GM23338 (cell line): ENCODE measurements at regions not wholly inside any gene's neighbourhood (a gene's known extent, or its start where the extent isn't known, plus 50 kb on each side); places are given as distances from the start of the nearest gene placed in this dataset.

ENCODE experiments used
- ATAC-seq: fragments of 200-7000 bp; cut with Tn5 transposase; 3 replicates; pipeline ENCODE4 v1.9.1; 2020
- DNase-seq: peaks from one replicate; pipeline ENCODE4 v3.0.0-alpha.2; 2015; ENCODE audit warnings: low spot score
- H2AFZ ChIP-seq: fragments of 200-600 bp; sonication (generic); 2 replicates; pipeline ENCODE4 v1.8.0; 2016; ENCODE audit warnings: antibody characterized with exemption, mild to moderate bottlenecking, moderate library complexity
- H3F3A ChIP-seq: fragments of 200-600 bp; sonication (generic); replicated peaks from 2 replicates; pipeline ENCODE4 v1.8.0; 2017; ENCODE audit warnings: antibody characterized with exemption, mixed run types, low read depth
- H3K27ac ChIP-seq: fragments of 200-600 bp; sonication (generic); 2 replicates; pipeline ENCODE4 v1.6.1; 2016; ENCODE audit warnings: low read depth
- H3K27me3 ChIP-seq: fragments of 200-600 bp; sonication (generic); 2 replicates; pipeline ENCODE4 v1.8.0; 2016; ENCODE audit warnings: mild to moderate bottlenecking, mixed run types, moderate library complexity; ENCODE audit not compliant: insufficient read depth
- H3K36me3 ChIP-seq: fragments of 200-600 bp; sonication (generic); 2 replicates; pipeline ENCODE4 v1.8.0; 2016; ENCODE audit warnings: mild to moderate bottlenecking; ENCODE audit not compliant: insufficient read depth
- H3K4me1 ChIP-seq: fragments of 200-600 bp; sonication (generic); 2 replicates; pipeline ENCODE4 v1.8.0; 2016; ENCODE audit warnings: mild to moderate bottlenecking, moderate library complexity; ENCODE audit not compliant: insufficient read depth
- H3K4me2 ChIP-seq: fragments of 200-600 bp; sonication (generic); 2 replicates; pipeline ENCODE4 v1.7.1; 2017; ENCODE audit warnings: mixed run types
- H3K4me3 ChIP-seq: fragments of 200-600 bp; sonication (generic); 2 replicates; pipeline ENCODE4 v1.6.1; 2016; ENCODE audit warnings: mixed run types
- H3K79me2 ChIP-seq: fragments of 200-600 bp; sonication (generic); replicated peaks from 2 replicates; pipeline ENCODE4 v1.8.0; 2017; ENCODE audit warnings: mild to moderate bottlenecking; ENCODE audit not compliant: insufficient read depth
- H3K9me2 ChIP-seq: fragments of 200-600 bp; sonication (generic); 2 replicates; pipeline ENCODE4 v1.8.0; 2017; ENCODE audit not compliant: insufficient read depth
- H4K20me1 ChIP-seq: fragments of 200-600 bp; sonication (generic); replicated peaks from 2 replicates; pipeline ENCODE4 v1.8.0; 2017; ENCODE audit warnings: mild to moderate bottlenecking; ENCODE audit not compliant: insufficient read depth
- H3K27ac Mint-ChIP-seq: 2 replicates; pipeline ENCODE4 v1.8.0; 2020; ENCODE audit warnings: inconsistent platforms, mild to moderate bottlenecking, moderate library complexity, mixed read lengths
- H3K27me3 Mint-ChIP-seq: 3 replicates; pipeline ENCODE4 v1.8.0; 2022; ENCODE audit warnings: low read depth, mild to moderate bottlenecking, moderate library complexity, mixed read lengths, inconsistent platforms; ENCODE audit not compliant: insufficient read depth, poor library complexity
- H3K36me3 Mint-ChIP-seq: 3 replicates; pipeline ENCODE4 v1.8.0; 2021; ENCODE audit warnings: low read depth, mild to moderate bottlenecking, inconsistent platforms, moderate library complexity, mixed read lengths
- H3K4me1 Mint-ChIP-seq: 3 replicates; pipeline ENCODE4 v1.8.0; 2020; ENCODE audit warnings: mild to moderate bottlenecking, inconsistent platforms, mixed read lengths
- H3K4me3 Mint-ChIP-seq: 3 replicates; pipeline ENCODE4 v1.8.0; 2021; ENCODE audit warnings: moderate library complexity, mild to moderate bottlenecking, inconsistent platforms, mixed read lengths
- H3K9me3 Mint-ChIP-seq: 3 replicates; pipeline ENCODE4 v1.8.0; 2020; ENCODE audit warnings: moderate library complexity, mild to moderate bottlenecking, inconsistent platforms, mixed read lengths
- CREB1 ChIP-seq: fragments of 250-450 bp; sonication (Bioruptor Pico); IDR thresholded peaks from 2 replicates; pipeline ENCODE4 v1.5.0; 2020; ENCODE audit warnings: low read depth, mild to moderate bottlenecking, moderate library complexity
- EZH2 ChIP-seq: fragments of 200-600 bp; sonication (generic); IDR thresholded peaks from one replicate; pipeline ENCODE4 v1.8.0; 2017; ENCODE audit warnings: antibody characterized with exemption, mild to moderate bottlenecking, low read depth; ENCODE audit not compliant: unreplicated experiment
- EZH2phosphoT487 ChIP-seq: fragments of 200-600 bp; sonication (generic); IDR thresholded peaks from one replicate; pipeline ENCODE4 v1.8.1; 2018; ENCODE audit warnings: antibody characterized with exemption; ENCODE audit not compliant: unreplicated experiment
- JUNB ChIP-seq: IDR thresholded peaks from one replicate; pipeline ENCODE4 v1.6.1; 2016; ENCODE audit warnings: antibody characterized with exemption; ENCODE audit not compliant: unreplicated experiment
- NANOG ChIP-seq: IDR thresholded peaks from 2 replicates; pipeline ENCODE4 v1.6.1; 2016; ENCODE audit warnings: antibody characterized with exemption, borderline replicate concordance
- POLR2AphosphoS5 ChIP-seq: IDR thresholded peaks from 2 replicates; pipeline ENCODE4 v1.6.1; 2016; ENCODE audit warnings: antibody characterized with exemption, low read depth
- STAT1 ChIP-seq: IDR thresholded peaks from one replicate; pipeline ENCODE4 v1.6.1; 2016; ENCODE audit warnings: antibody characterized with exemption; ENCODE audit not compliant: unreplicated experiment
- ZNF114 ChIP-seq: fragments of 250-450 bp; sonication (Bioruptor Pico); IDR thresholded peaks from 2 replicates; pipeline ENCODE4 v1.5.0; 2020; ENCODE audit warnings: mild to moderate bottlenecking, moderate library complexity
- ZNF331 ChIP-seq: fragments of 250-450 bp; sonication (Bioruptor Pico); IDR thresholded peaks from 2 replicates; pipeline ENCODE4 v1.5.0; 2020; ENCODE audit warnings: low read depth, mild to moderate bottlenecking, moderate library complexity
- TF ChIP-seq, protein P1 (sequence below), 2 experiments: fragments of 200-600 bp in 1 of 2; sonication (generic) in 1 of 2; conservative IDR thresholded peaks; 2 replicates each; pipeline versions ENCODE4 v1.5.1 to v1.6.1; 2016 to 2017; ENCODE audit warnings: antibody characterized with exemption in 2 of 2, low read depth in 2 of 2, mild to moderate bottlenecking in 2 of 2, moderate library complexity in 1 of 2
- TF ChIP-seq, protein P2 (sequence below): fragments of 250-450 bp; sonication (Bioruptor Pico); IDR thresholded peaks from 2 replicates; pipeline ENCODE4 v1.5.0; 2020; ENCODE audit warnings: mild to moderate bottlenecking, moderate library complexity
- TF ChIP-seq, protein P3 (sequence below): IDR thresholded peaks from one replicate; pipeline ENCODE4 v1.6.1; 2018; ENCODE audit warnings: antibody characterized with exemption; ENCODE audit not compliant: unreplicated experiment
- TF ChIP-seq, protein P4 (sequence below): IDR thresholded peaks from 2 replicates; pipeline ENCODE4 v1.6.1; 2016; ENCODE audit warnings: antibody characterized with exemption

DNA sequence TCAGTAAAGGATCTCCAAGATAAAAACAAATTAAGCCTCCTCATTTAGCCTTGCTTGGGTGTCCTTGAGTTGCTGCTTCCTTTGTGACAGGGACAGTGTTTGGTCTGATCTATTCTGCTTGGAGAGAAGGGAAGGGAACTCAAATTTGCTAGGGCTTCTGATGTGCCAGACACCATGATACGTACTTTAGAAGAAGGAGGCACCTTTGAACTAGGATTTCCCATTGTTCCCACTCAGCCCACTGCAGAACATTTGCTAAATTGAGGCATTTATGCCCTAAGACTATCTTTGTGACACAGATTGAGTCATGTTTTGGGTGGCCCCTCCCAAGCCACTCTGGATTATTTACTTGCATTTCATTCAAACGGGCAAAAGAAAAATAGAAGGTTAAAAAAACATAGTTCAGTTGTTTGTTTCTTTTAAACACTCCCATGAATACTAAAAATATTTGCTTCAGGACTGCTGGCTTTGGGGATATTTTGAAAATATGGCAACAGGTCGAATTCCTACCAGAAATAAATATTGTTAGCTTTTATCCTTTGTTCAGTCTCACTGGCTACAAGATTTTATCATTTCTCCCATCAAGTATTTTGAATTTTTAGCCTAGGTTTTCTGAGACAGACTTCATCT is 81.9 kb upstream of the WLS start:
- Histone ChIP-seq H3K4me3 (no peak overlapping the region), H3K4me2 (no peak overlapping the region), H3K27ac (no peak overlapping the region), H3K79me2 (no peaks in the 10 kb centered on the region), H3K4me1 (no peaks in the 10 kb centered on the region), H3K36me3 (no peaks in the 10 kb centered on the region), H2AFZ (no peak overlapping the region), H4K20me1 (no peaks in the 10 kb centered on the region), H3F3A (no peaks in the 10 kb centered on the region), H3K27me3 (no peaks in the 10 kb centered on the region), H3K9me2 (no peaks in the 10 kb centered on the region)
- no peak for DNase-seq
- Mint-ChIP-seq H3K27me3 (no peaks in the 10 kb centered on the region), H3K9me3 (no peaks in the 10 kb centered on the region), H3K36me3 (no peaks in the 10 kb centered on the region), H3K4me1 (no peaks in the 10 kb centered on the region; the same call in 1 of the 3 replicates), H3K27ac (no peak overlapping the region), H3K4me3 (no peak overlapping the region)
- no peak for ATAC-seq
- TF ChIP-seq, protein P1, sequence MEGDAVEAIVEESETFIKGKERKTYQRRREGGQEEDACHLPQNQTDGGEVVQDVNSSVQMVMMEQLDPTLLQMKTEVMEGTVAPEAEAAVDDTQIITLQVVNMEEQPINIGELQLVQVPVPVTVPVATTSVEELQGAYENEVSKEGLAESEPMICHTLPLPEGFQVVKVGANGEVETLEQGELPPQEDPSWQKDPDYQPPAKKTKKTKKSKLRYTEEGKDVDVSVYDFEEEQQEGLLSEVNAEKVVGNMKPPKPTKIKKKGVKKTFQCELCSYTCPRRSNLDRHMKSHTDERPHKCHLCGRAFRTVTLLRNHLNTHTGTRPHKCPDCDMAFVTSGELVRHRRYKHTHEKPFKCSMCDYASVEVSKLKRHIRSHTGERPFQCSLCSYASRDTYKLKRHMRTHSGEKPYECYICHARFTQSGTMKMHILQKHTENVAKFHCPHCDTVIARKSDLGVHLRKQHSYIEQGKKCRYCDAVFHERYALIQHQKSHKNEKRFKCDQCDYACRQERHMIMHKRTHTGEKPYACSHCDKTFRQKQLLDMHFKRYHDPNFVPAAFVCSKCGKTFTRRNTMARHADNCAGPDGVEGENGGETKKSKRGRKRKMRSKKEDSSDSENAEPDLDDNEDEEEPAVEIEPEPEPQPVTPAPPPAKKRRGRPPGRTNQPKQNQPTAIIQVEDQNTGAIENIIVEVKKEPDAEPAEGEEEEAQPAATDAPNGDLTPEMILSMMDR (conservative IDR thresholded peaks at IDR 0.05; ENCODE audit: low read depth in 2 of 2): no peak
- TF ChIP-seq, protein P2, sequence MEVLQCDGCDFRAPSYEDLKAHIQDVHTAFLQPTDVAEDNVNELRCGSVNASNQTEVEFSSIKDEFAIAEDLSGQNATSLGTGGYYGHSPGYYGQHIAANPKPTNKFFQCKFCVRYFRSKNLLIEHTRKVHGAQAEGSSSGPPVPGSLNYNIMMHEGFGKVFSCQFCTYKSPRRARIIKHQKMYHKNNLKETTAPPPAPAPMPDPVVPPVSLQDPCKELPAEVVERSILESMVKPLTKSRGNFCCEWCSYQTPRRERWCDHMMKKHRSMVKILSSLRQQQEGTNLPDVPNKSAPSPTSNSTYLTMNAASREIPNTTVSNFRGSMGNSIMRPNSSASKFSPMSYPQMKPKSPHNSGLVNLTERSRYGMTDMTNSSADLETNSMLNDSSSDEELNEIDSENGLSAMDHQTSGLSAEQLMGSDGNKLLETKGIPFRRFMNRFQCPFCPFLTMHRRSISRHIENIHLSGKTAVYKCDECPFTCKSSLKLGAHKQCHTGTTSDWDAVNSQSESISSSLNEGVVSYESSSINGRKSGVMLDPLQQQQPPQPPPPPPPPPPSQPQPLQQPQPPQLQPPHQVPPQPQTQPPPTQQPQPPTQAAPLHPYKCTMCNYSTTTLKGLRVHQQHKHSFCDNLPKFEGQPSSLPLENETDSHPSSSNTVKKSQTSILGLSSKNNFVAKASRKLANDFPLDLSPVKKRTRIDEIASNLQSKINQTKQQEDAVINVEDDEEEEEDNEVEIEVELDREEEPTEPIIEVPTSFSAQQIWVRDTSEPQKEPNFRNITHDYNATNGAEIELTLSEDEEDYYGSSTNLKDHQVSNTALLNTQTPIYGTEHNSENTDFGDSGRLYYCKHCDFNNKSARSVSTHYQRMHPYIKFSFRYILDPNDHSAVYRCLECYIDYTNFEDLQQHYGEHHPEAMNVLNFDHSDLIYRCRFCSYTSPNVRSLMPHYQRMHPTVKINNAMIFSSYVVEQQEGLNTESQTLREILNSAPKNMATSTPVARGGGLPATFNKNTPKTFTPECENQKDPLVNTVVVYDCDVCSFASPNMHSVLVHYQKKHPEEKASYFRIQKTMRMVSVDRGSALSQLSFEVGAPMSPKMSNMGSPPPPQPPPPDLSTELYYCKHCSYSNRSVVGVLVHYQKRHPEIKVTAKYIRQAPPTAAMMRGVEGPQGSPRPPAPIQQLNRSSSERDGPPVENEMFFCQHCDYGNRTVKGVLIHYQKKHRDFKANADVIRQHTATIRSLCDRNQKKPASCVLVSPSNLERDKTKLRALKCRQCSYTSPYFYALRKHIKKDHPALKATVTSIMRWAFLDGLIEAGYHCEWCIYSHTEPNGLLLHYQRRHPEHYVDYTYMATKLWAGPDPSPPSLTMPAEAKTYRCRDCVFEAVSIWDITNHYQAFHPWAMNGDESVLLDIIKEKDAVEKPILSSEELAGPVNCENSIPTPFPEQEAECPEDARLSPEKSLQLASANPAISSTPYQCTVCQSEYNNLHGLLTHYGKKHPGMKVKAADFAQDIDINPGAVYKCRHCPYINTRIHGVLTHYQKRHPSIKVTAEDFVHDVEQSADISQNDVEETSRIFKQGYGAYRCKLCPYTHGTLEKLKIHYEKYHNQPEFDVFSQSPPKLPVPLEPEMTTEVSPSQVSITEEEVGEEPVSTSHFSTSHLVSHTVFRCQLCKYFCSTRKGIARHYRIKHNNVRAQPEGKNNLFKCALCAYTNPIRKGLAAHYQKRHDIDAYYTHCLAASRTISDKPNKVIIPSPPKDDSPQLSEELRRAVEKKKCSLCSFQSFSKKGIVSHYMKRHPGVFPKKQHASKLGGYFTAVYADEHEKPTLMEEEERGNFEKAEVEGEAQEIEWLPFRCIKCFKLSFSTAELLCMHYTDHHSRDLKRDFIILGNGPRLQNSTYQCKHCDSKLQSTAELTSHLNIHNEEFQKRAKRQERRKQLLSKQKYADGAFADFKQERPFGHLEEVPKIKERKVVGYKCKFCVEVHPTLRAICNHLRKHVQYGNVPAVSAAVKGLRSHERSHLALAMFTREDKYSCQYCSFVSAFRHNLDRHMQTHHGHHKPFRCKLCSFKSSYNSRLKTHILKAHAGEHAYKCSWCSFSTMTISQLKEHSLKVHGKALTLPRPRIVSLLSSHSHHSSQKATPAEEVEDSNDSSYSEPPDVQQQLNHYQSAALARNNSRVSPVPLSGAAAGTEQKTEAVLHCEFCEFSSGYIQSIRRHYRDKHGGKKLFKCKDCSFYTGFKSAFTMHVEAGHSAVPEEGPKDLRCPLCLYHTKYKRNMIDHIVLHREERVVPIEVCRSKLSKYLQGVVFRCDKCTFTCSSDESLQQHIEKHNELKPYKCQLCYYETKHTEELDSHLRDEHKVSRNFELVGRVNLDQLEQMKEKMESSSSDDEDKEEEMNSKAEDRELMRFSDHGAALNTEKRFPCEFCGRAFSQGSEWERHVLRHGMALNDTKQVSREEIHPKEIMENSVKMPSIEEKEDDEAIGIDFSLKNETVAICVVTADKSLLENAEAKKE: no peak
- no peak for TF ChIP-seq NANOG
- no peak for TF ChIP-seq EZH2phosphoT487
- no peak for TF ChIP-seq ZNF114 (CRISPR knock-in tag)
- TF ChIP-seq, protein P3, sequence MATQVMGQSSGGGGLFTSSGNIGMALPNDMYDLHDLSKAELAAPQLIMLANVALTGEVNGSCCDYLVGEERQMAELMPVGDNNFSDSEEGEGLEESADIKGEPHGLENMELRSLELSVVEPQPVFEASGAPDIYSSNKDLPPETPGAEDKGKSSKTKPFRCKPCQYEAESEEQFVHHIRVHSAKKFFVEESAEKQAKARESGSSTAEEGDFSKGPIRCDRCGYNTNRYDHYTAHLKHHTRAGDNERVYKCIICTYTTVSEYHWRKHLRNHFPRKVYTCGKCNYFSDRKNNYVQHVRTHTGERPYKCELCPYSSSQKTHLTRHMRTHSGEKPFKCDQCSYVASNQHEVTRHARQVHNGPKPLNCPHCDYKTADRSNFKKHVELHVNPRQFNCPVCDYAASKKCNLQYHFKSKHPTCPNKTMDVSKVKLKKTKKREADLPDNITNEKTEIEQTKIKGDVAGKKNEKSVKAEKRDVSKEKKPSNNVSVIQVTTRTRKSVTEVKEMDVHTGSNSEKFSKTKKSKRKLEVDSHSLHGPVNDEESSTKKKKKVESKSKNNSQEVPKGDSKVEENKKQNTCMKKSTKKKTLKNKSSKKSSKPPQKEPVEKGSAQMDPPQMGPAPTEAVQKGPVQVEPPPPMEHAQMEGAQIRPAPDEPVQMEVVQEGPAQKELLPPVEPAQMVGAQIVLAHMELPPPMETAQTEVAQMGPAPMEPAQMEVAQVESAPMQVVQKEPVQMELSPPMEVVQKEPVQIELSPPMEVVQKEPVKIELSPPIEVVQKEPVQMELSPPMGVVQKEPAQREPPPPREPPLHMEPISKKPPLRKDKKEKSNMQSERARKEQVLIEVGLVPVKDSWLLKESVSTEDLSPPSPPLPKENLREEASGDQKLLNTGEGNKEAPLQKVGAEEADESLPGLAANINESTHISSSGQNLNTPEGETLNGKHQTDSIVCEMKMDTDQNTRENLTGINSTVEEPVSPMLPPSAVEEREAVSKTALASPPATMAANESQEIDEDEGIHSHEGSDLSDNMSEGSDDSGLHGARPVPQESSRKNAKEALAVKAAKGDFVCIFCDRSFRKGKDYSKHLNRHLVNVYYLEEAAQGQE: no peak
- no peak for TF ChIP-seq EZH2
- TF ChIP-seq, protein P4, sequence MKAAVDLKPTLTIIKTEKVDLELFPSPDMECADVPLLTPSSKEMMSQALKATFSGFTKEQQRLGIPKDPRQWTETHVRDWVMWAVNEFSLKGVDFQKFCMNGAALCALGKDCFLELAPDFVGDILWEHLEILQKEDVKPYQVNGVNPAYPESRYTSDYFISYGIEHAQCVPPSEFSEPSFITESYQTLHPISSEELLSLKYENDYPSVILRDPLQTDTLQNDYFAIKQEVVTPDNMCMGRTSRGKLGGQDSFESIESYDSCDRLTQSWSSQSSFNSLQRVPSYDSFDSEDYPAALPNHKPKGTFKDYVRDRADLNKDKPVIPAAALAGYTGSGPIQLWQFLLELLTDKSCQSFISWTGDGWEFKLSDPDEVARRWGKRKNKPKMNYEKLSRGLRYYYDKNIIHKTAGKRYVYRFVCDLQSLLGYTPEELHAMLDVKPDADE: no peak
- TF ChIP-seq CREB1 (CRISPR knock-in tag): no peak
- TF ChIP-seq POLR2AphosphoS5: no peak
- no peak for TF ChIP-seq ZNF331 (CRISPR knock-in tag)
- TF ChIP-seq JUNB: no peak
- TF ChIP-seq STAT1: no peak
